ENCODE measurements at regions not wholly inside any gene's neighbourhood (a gene's known extent, or its start where the extent isn't known, plus 50 kb on each side); places are given as distances from the start of the nearest gene placed in this dataset.
"Not testable (repeated sequence)": the region's sequence is repeated elsewhere in the genome, so short reads cannot be mapped to it uniquely, and the experiment has no call there.

DNA sequence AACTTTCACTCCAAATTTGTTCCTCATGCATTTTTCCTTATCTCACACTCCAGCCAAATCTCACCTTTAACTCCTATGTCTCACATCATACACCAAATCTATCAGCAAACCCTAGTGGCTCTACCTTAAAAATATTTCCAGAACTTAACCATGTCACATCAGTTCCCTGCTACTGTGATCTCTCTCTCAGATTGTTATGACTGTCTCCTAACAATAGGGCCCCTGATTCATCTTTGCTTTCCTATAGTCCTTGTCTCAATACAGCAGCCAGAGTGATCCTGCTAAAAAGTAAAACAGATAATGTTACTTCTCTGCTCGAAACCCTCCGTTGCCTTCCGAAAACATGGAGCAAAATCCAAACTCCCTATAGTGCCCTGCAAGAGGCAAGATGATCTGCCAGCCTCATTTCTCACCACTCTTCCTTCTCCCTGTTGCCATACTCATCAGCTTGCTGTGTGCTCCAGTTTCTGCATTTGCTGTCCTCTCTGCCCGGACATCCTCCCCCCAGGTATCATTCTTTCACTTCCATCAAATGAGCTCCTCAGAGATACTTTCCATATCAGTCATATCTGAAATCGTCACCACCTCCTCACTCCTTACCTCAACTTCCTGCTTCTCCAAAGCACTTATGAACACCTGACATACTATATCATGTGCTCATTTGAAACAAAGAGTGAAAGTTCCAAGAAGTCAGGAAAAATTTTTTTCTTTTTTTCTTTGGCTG, 293.4 kb upstream of the NR3C2 start:
- DNase-seq = no peak

DNA sequence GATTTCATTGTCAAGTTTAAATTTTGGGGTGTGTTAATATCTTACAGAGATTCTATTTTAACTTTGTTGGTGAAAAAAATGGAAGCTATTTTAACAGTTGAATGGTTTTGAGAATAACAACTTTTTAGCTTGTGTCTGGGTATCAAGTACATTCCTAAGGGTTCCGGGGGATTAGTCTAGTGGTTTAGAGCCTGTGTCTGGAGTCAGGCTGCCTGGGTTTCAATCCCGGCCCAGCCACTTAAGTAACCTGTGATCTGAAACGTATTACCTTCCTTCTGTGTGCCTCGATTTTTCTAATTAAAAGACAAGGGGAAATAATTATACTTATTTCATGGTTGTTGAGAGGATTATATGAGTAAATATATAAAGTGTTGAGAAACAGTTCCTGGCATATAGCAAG, 288.6 kb upstream of the NR3C2 start:
- no peak for DNase-seq

DNA sequence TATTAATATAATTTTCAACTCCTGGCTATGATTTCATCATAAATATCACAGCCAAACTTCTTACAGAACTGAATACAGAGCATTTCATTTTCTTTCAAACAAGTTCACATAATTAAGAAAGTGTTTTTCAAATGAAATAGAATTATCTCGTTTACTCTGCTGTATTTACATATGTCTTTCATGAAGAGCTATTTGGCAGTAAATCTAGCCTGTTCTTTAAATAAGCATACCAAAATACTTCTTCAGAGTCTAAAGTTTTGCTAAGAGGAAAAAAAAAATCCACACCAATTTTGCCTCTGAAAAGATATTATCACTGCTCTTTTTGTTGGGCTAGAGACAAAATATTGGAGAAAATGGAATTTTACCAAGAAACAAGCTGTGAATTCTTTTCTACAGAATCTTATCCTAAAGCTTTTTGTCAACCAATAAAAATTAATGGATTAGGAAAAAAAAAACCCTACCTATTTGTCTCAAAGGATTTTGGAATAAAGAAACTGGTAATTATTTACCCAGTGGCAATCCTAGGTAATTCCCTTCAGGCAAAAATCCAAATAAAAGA, 287.9 kb upstream of the NR3C2 start:
- no peak for DNase-seq

DNA sequence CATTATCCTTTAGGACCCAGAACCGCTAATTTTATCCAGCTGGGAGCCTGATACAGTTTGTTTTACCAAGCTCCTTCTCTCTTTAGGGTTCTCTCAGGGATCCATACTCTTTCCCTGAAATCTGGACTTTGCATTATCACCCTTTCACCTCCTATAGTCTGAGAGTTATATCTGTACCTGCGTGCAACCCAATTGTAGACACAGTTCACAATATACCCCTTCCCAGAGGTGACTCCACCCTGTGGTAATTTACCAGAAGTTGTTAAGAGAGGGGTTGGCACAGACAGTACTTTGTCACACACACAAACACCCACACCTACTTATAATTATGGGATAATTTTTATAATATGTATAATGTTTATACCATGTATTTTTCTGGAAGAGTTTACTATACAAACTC, 275.8 kb upstream of the NR3C2 start:
- no peak for DNase-seq

DNA sequence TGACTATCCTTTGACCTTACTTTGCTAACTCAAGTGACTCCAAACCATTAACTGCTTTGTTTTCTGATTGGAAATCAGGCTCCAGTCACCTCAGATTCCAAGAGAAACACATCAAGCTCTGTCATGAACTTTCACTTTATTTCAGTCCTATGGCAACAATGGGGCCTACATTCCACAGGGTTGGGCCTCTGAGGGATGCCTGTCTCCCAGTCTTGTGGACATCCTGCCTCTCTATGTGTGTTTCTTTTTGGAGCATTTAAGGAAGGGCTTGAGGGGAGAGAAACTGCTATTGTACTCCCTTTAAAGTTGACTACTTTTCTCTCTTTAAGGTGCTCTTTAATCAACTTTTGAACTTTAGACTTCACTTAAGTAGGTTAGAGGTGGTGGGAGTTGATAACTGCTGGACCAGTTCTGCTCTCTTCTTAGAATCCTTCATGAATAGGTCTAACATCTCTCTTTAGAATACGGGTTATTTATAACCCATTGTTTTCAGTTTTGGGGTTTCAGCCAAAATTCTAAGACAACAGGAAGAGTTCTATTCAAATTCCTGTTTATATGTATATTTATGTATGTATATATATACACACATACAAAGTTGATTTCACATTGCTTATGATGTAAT, 274.3 kb upstream of the NR3C2 start:
- DNase-seq = no peak

DNA sequence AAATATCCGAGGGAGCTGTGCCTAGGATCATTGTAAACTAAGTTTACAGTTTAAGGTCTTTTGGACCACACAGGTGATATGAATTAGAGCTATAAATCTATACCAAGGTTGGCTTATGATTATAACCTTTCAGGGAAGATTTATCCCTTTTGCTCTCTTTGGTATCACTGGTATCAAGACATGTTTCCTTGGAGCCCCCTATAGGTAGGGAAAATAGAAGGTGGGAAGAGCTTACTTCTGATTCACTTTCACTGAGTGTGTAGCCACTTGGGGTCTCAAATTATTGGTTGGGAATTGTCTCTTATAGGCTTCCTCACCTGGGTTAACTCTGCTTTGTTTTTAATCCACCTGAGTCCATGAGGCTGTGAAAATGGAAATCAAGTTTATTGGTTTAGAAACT, 262.1 kb upstream of the NR3C2 start:
- no peak for DNase-seq

DNA sequence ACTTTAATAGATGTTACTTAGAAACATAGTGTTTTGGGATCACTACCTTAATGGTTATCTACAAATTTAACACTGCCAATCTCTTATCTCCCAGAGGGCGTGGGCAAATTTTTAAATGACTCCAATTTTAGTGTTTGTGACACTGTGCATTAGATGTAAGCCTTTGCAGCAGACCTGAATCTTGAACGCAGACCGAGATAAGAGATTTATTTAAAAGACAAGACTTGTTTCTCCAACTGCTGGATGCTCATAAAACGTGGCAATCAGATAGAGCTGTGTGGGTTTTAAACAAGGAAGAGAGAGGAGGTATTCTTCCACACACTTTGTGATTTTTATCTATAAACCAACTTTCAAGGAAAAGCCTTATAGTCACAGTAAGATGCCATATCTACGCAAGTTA, 252.5 kb upstream of the NR3C2 start:
- DNase-seq = no peak

DNA sequence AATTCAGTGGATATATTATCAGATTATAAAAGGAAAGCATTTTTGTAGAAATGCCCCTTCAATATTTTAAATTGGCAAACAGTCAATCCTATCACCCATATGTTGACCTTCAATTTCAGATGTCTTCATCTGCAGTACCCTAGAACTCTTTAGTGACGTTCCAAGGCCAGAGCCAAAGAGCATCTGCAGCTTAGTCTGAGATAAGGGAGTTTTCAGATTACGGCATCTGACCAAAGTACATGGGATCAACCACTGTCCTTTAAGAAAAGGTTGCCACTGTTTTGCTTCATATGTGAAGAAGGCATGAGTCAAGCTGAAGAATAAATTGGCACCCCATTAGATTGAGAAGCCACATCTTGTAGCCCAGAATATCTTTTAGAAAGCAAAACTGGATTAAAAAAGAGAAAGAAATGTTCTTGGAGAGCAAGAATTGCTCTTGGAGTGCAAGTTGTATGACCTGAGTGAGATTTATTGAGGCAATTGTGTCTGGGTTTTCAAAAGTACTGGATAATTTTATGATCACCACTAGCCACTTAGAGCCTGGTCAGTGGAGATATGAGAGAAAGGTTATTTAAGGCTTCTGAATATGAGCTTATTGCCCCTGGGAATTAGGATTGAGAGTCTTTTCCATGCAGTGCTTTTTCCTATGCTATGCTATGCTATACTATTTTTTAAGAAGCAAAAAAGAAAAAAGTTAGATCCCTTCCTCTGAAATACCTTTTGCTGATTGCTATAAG, 251.9 kb upstream of the NR3C2 start:
- no peak for DNase-seq

DNA sequence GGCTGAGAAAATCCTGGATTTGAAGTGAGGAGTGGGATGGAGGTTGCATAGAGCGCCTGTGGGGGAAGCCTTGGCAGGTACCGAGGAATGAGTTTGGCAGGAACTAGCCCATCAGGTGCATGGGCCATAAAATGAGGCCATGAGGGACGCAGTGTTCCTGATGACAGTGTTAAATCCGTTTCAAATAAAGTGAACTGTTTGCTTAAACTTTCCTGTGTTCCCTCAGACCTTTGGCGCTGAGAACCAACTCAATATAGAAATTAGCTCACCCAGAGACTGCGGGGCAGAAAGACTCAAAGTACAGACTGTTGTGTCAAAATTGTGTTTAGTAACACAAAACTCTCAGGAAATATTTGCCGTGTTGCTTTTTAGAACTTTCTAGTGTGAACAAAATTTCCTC, 250.0 kb upstream of the NR3C2 start:
- no peak for DNase-seq

DNA sequence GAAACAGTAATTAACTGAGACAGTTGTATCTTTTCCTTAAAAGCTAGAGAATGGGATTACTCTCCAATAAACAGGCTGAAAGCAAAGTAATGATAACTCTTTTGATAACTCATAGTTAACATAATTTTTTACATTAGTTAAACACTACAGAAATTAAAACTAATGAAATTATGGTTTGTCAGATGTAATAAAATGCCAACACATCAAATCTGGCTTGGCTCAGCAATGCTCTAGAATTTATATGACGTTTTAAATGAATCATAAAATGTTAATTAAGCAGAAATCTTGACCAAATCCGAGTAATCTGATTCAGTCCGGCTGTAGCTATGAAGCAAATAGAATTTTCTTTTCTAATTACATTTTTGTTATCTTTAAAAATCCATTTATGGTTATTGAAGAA, 244.2 kb upstream of the NR3C2 start:
- no peak for DNase-seq

DNA sequence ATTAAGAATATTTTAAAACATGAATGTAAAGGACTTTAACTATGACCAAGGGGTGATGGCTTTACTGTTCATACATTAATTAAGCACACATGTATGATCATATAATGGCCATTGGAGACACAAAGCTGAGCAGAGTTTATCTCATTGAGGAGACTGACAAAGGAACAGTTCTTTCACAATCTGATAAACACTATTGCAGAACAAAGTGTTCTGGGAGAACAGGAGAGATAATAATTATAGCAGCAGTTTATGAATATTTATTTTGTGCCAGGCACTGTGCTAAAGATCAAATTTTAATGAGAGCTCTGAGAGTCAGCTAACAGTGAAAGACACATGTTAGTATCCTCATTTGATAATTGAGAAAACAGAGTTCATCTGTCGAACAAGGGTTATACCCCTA, 242.4 kb upstream of the NR3C2 start:
- DNase-seq = no peak

DNA sequence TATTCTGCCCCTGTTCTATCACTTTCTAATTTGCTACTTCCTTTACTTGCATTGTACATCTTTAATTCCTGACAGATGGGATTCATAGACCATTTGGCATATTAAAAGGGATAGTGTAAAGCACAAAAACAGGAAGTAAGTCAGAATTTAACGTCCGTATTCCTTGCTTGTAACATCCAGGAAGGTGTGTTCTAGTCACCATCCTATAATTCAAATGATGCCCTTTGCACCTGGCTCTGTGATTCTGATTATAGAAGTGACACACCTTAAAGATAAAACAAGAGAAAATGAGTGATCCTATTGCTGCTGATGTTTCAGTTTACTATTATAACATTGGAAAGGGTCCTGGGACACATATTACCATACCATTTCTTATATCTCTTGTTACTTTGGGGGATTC, 238.7 kb upstream of the NR3C2 start:
- no peak for DNase-seq

DNA sequence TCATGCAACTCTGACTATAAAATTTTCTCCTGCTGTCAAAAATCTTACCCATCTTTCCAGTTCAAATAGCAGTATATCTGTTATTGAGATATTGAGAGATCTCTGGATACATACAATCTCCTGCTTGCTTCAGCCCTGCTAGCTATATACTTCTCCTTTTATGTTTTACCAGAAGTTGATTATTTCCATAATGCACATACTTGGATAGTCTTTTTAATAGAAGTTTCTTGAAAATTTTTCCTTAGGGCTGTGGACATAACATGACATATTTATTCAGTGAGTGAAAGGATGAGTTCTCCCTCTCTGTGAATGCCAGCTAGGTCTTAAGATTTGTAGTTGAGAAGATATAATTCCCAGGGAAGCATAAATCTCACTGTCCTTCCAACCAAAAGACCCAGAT, 234.1 kb upstream of the NR3C2 start:
- no peak for DNase-seq

DNA sequence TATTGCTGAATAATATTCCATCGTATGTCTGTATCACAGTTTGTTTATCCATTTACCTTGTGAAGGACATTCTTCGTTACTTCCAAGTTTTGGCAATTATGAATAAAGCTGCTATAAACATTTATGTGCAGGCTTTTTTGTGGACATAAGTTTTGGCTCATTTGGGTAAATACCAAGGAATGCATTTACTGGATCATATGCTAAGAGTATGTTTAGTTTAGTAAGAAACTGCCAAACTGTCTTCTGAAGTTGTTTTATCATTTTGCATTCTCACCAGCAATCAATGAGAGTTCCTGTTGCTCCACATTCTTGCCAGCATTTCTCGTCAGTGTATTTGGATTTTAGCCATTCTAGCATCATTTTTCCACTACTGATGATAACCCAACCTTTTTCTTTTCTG, 232.7 kb upstream of the NR3C2 start:
- no peak for DNase-seq

DNA sequence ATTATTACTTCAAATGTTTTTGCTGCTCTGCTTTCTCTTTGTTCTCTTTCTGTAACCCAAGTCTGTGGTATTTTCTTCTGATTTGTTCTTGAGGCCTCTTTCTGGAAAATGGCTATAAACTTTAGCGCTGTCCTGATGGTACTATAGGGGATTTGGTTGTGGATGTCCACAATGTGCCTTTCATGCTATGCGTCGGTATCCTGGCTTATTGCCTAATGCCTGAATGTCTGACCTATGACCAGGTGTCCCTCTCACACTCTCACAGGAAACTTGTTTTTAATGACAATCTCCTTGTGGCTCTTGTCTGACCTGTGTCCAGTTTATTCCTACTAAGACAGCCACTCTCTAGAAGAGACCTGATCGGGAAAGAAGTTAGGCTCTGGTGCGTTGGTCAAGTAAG, 222.4 kb upstream of the NR3C2 start:
- no peak for DNase-seq

DNA sequence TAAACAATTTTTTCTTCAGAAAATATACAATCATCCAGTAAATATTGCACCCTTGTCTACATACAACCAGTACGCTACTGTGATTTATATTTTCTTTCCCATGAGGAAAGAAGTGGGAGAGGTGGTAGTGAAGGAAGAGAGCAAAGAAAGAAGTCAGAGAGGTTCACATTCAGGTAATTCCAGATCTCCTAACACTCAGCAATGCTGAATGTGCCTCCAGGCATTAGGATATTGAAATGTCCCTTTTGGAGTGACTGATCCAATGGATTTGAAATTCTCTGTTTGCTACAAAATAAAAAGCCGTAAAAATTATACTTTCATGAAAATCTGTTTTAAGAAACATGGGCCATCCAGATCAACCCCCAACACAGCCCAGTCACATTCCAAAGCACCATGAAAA, 211.9 kb upstream of the NR3C2 start:
- no peak for DNase-seq

DNA sequence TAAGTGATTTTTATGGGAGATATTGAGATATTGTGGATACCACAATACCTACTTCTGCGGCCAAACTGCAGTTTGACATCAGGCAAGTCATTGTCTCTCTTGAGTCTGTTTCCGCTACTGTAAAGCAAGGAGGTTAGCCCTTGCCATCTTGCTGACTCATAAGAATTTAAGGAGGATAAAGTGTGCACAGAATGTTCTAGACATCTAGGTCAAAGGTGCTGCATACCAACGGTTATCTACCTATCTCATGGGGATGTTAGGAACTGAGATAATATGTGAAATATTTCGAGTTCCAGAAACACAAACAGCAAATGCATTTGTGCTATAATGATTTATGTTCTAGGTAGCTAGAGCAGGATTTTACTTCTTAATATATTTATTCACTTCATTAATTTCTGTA, 211.5 kb upstream of the NR3C2 start:
- DNase-seq = no peak

DNA sequence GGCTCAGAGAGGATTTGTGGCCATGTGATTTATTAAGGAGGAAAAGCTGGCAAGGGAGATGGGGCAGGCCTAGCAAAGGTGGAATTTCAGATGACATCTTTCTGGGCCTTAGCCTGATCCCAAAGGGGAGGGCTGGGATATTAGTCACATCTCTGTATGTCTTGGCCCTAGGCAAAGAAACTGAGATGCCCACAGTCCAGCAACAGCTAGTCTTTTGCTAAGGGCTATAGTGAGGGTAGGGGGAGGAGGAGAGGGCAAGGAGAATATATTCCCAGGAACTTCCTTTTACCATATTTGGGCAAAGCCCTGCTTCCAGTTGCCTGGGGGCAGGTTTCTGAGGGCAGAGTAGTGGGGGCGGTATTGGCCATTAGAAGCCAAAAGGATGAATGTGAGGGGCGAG, 209.8 kb upstream of the NR3C2 start:
- DNase-seq = no peak

DNA sequence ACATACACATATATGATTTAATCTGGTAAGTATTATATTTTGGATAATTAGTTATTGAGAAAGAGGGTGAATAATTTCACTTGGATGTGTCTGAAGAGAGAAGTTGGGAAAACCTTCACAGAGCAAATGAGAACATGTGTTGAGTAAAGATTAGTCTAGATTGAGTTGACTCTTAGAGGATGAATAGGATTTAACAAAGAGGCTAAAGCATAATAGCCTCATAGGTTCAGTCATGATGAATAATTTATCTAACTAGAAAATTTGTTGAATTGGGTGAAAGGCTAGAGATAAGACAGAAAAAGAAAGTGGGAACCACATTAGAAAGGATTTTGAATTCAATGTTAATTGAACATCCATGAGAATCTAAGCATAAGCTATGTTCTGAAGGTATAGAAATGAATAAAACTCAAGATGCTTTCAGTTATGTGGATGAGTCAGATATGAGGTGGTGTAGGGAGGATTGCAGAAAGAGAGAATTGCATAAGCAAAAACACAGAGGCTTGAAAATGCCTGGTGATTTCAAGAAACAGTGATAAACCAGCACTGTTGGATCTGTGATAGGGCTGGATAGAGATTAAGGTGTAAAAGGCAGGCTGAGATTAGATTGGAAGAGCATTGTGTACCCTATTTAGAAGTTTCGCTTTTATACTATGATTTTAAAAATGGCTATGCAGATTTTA, 207.6 kb upstream of the NR3C2 start:
- DNase-seq = no peak

DNA sequence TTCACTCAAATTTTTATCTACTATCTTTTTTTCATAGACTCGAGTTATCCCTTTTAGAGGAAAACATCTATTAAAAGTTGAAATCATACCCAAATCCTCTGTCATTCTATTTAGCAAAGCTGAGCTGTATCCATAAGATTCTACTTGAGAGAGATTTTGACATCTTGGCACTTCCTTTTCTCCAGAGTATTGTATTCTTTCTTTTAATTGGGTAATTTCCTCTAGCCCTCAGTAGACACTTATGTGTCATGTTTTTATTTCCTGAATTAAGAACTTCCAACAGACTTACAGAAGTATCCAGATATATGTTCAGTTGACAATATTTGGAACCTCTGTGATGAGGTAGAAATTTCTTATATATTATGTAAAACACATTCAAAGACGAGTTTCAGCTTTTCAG, 201.6 kb upstream of the NR3C2 start:
- DNase-seq = no peak

DNA sequence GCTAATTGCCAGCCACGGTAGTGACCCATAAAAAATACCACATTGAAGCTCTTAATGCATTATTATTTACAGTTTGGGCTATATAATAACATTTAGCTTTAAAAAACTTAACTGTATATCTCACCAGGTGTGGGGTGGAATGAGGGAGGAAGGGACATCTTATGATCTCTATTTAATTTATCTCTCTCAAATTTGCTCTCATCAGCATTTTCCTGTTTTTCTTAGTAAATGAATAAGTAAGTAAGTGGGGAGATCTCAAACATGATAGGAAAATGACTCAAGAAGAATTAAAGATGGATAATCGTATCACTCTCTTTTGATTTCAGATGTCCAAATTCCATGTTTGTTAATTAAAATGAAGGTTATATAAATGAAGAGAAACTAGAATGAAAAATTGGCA, 200.7 kb upstream of the NR3C2 start:
- no peak for DNase-seq

DNA sequence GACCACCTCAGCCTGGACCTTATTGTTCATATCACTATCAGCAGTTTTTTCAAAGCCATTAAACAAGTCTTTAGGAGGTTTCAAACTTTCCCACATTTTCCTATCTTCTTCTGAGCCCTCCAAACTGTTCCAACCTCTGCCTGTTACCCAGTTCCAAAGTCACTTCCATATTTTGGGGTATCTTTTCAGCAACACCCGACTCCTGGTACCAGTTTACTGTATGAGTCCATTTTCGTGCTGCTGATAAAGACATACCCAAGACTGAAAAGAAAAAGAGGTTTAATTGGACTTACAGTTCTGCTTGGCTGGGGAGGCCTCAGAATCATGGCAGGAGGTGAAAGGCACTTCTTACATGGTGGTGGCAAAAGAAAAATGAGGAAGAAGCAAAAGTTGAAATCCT, 195.9 kb upstream of the NR3C2 start:
- not testable (repeated sequence) for DNase-seq

DNA sequence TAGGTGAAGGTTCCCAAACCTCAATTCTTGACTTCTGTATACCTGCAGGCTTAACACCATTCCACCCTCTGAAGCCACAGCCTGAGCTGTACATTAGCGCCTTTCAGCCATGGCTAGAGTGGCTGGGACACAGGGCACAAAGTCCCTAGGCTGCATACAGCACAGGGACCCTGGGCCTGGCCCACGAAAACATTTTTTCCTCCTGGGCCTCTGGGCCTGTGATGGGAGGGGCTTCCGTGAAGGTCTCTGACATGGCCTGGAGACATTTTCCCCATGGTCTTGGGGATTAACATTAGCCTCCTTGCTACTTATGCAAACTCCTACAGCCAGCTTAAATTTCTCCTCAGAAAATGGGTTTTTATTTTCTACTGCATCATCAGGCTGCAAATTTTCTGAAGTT, 195.2 kb upstream of the NR3C2 start:
- not testable (repeated sequence) for DNase-seq

DNA sequence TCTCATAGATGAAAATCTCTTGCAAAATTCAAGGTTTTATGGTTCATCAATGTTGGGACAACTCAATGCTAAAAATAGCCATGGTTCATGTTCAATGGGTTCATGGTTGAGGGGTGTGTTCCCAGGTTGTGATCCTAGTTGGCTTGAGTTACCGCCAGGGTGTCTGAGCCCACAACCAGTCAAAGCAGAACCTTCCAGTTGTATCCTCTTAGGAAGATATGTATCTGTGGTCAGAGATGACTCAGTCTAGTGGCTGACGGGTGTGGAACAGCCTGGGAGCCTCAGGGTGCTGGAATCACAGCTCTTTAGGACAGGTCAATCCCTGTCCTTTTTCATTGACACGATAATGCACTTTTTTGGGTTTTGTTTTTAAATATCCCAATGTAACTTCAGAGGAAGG, 192.3 kb upstream of the NR3C2 start:
- no peak for DNase-seq
